Posterior vena cava (tissue), 2 donors: ENCODE measurements at regions not wholly inside any gene's neighbourhood (a gene's known extent, or its start where the extent isn't known, plus 50 kb on each side); places are given as distances from the start of the nearest gene placed in this dataset.
"Not testable (repeated sequence)": the region's sequence is repeated elsewhere in the genome, so short reads cannot be mapped to it uniquely, and the experiment has no call there.

Experiments used
- DNase-seq: peaks from one replicate; pipeline ENCODE4 v3.0.0-alpha.2; 2020; ENCODE audit warnings: low spot score
- intact Hi-C, 2 donors: fragments of 100-400 bp; cut with DNase I; formaldehyde crosslinking; loops; one replicate each; pipeline versions ENCODE4 v1.14.1 to v1.14.2; 2022 to 2023
- donor health status: DM: yes; HTN: yes; CAD: no.
- donor health status: DM: yes; HTN: yes; CAD: no.

GRCh38 chr2:35526741-35527140 is 828.8 kb upstream of the CRIM1 start:
- intact Hi-C loops = no loop called here
- no peak for DNase-seq

- intact Hi-C loops = no loop called here
- no peak for DNase-seq
Measured at GRCh38 chr2:35522450-35522849, 833.1 kb upstream of the CRIM1 start.

GRCh38 chr2:35510636-35511035 is 844.9 kb upstream of the CRIM1 start:
- no peak for DNase-seq
- intact Hi-C loops = no loop called here

GRCh38 chr2:35508601-35509000 is 847.0 kb upstream of the CRIM1 start:
- intact Hi-C loops = no loop called here
- no peak for DNase-seq

- intact Hi-C loops = no loop called here
Measured at GRCh38 chr2:35504419-35504818, 851.2 kb upstream of the CRIM1 start.

GRCh38 chr2:35503738-35504199 is 851.8 kb upstream of the CRIM1 start:
- intact Hi-C loops = no loop called here
- no peak for DNase-seq

More at GRCh38 chr2:35504419-35504818, 851.2 kb upstream of the CRIM1 start:
- DNase-seq = no peak

- intact Hi-C loops = no loop called here
- DNase-seq = no peak
Measured at GRCh38 chr2:35503311-35503710, 852.3 kb upstream of the CRIM1 start.

- DNase-seq = no peak
- intact Hi-C loops = no loop called here
Measured at GRCh38 chr2:35501076-35501475, 854.5 kb upstream of the CRIM1 start.

GRCh38 chr2:35496022-35496421 is 859.6 kb upstream of the CRIM1 start:
- intact Hi-C loops = no loop called here
- DNase-seq = no peak

- DNase-seq = no peak
Measured at GRCh38 chr2:35495182-35495581, 860.4 kb upstream of the CRIM1 start.

GRCh38 chr2:35478121-35478520 is 877.5 kb upstream of the CRIM1 start:
- intact Hi-C loops, DNase-seq: not testable (repeated sequence)

More at GRCh38 chr2:35495182-35495581, 860.4 kb upstream of the CRIM1 start:
- intact Hi-C loops = no loop called here

- no peak for DNase-seq
- intact Hi-C loops = no loop called here
Measured at GRCh38 chr2:35468245-35468644, 887.3 kb upstream of the CRIM1 start.

GRCh38 chr2:35463805-35464596 is 891.6 kb upstream of the CRIM1 start:
- DNase-seq = no peak
- intact Hi-C loops = no loop called here

- intact Hi-C loops = no loop called here
- DNase-seq = no peak
Measured at GRCh38 chr2:35462226-35462998, 893.2 kb upstream of the CRIM1 start.

GRCh38 chr2:35461406-35461805 is 894.2 kb upstream of the CRIM1 start:
- DNase-seq = no peak
- intact Hi-C loops = no loop called here

GRCh38 chr2:35454966-35455638 is 900.5 kb upstream of the CRIM1 start:
- intact Hi-C loops = no loop called here
- no peak for DNase-seq

- intact Hi-C loops = no loop called here
- no peak for DNase-seq
Measured at GRCh38 chr2:35447821-35448220, 907.8 kb upstream of the CRIM1 start.

- intact Hi-C loops = no loop called here
- DNase-seq = no peak
Measured at GRCh38 chr2:35447215-35447614, 908.4 kb upstream of the CRIM1 start.

- intact Hi-C loops = no loop called here
- DNase-seq = no peak
Measured at GRCh38 chr2:35443087-35443486, 912.5 kb upstream of the CRIM1 start.

GRCh38 chr2:35441575-35441974 is 914.0 kb upstream of the CRIM1 start:
- DNase-seq, intact Hi-C loops: not testable (repeated sequence)
